HG03571 (cell line): ENCODE measurements at regions not wholly inside any gene's neighbourhood (a gene's known extent, or its start where the extent isn't known, plus 50 kb on each side); places are given as distances from the start of the nearest gene placed in this dataset.

ENCODE experiments used
- ATAC-seq: cut with Tn5 transposase; IDR thresholded peaks from one replicate; pipeline ENCODE4 v1.9.1; 2021; ENCODE audit not compliant: unreplicated experiment

DNA sequence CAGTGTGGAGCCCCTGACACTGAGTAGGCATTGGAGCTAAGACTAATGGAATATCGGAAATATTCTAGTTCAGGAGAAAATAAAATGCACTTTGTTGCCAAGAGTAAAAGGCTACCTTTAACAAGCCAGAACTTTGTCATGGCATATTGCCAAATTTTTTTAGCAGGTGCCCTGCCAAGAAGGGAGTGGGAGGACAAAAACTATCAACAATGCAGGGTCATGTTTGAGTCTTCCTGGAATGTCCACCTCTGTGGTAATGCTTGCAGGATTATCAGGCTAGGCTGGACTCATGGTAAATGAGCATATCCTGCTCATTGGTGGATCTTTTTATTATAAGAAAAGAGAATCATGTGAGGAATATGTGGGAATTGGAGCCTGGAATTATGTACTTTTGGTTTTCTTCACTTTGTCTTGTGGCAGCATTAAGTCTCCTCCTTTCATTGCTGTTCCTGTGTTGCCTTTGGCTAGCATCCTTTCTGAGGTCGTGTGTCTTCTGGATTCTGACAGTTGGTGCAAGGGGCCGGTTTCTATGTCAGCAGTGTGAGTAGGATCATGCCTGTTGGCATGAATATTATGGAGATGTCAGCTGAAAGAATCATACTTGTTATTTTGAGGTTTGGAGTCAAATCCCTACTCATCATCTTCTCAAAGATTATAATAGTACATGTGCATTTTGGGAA is 122.9 kb upstream of the SPRY2 start:
- no peak for ATAC-seq

- no peak for ATAC-seq
Measured at GRCh38 chr13:80462567-80462966, 121.6 kb upstream of the SPRY2 start.

DNA sequence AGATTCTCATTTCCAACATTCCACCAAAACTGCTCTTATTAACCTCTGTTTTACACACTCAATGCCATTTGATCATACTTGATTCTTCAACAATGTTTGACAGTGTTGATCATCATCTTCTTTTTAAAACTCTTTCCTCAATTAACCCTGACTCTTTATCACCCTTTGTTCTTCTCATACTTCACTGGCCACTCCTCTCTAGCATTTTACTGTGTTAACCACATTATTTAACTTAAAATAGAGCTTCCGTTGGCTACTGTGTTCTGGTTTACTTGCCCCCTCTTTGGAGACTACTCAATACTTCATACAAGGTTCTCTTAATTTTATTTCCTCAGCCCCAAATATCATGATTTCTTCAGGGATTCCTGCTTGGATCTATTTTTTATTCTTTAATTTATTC is 121.1 kb upstream of the SPRY2 start:
- no peak for ATAC-seq

- ATAC-seq, result no peak
Measured at GRCh38 chr13:80458543-80458942, 117.6 kb upstream of the SPRY2 start.

- peak; percentile 61 for ATAC-seq
Measured at GRCh38 chr13:80454245-80454644, 113.3 kb upstream of the SPRY2 start.

DNA sequence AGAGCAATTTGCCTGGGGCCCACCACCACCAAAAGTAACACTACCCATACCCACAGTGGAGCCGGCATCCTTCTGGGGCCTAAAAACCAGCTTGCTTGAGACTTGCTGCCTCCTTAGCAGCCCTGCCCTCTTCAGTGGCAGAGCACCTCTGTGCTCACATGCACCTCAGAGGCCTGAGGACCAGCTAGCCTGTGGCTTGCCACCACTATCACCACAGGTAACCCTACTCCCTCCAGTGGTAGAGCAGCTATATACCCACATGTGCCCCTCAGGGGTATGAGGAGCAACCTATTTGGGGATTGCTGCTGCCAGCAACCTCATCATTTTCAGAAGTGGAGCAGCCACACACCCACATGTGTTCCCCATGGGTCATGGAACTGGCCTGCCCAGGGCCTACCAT is 111.4 kb upstream of the SPRY2 start:
- ATAC-seq, result no peak

- ATAC-seq, result no peak
Measured at GRCh38 chr13:80451641-80452040, 110.7 kb upstream of the SPRY2 start.

GRCh38 chr13:80450386-80450785 is 109.5 kb upstream of the SPRY2 start:
- no peak for ATAC-seq

DNA sequence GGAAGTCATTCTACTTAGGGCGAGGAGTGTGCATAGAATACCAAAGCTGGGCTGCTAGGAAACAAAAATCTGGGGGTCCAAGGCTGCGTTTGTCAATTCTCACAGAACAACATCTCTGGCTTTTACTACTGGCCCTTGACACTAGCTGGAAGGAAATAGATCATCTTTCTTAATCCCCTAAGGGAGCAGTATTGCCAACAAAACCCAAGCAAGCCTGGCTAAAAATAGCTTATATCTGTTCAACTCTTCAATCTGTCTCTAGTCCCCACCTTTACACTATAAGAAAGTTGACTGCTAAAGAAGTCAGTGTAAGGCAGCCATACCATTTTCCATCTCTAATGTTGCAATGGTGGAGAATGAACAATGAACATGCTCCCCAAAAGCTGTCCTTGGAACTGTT is 107.8 kb upstream of the SPRY2 start:
- no peak for ATAC-seq

DNA sequence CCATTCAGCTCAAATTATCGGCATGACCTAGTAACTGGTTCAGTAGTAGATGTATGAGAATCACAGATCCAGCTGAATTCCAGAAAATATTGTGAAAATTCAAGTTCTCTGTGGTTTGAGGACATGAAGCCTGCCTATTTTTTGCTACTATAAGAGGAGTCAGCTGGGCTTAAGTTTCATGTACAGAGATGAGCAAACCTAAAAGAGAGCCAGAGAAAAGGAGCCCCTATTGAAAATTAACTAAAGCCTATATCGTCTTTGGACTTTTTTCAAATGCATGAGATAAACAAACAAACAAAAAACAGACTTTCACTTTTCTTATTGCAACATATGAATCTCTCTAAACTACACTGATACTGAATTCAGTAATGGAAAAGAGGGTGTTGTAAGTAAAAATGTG is 106.8 kb upstream of the SPRY2 start:
- ATAC-seq, result no peak

GRCh38 chr13:80444240-80445015 is 103.5 kb upstream of the SPRY2 start:
- ATAC-seq, result no peak

GRCh38 chr13:80442609-80443008 is 101.7 kb upstream of the SPRY2 start:
- no peak for ATAC-seq

DNA sequence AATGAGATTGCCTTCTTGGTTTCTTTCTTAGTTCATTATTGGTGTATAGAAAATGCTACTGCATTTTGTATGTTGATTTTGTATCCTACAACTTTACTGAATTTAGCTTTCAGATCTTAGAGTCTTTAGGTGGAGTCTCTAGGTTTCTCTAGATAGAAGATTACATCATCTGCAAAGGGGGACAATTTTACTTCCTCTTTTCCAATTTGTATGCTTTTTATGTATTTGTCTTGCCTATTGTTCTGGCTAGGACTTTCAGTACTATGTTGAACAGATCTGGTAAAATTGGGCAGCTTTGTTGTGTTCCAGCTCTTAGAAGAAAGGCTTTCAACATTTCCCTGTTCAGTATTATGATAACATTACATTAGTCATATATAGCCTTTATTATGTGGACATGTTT is 101.0 kb upstream of the SPRY2 start:
- ATAC-seq, result no peak

- ATAC-seq, result no peak
Measured at GRCh38 chr13:80438521-80438920, 97.6 kb upstream of the SPRY2 start.

DNA sequence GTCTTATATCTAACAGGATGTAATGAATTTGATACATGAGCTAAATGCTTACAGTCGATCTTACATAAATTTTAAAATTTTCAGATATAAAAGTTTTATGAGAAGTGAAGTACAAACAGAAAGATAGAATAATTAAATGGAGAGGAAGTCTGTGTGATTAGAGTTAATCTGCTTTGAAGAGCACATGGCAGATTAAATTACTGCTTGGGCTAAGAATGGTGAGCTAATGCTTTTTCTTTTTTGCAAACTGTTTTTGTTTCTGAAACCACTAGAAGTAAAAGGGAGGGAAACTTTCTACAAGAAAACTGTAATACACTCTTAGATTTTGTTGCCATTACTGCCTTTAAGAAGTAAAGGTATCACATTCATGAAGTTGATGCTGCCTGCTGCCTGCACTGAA is 96.3 kb upstream of the SPRY2 start:
- no peak for ATAC-seq

DNA sequence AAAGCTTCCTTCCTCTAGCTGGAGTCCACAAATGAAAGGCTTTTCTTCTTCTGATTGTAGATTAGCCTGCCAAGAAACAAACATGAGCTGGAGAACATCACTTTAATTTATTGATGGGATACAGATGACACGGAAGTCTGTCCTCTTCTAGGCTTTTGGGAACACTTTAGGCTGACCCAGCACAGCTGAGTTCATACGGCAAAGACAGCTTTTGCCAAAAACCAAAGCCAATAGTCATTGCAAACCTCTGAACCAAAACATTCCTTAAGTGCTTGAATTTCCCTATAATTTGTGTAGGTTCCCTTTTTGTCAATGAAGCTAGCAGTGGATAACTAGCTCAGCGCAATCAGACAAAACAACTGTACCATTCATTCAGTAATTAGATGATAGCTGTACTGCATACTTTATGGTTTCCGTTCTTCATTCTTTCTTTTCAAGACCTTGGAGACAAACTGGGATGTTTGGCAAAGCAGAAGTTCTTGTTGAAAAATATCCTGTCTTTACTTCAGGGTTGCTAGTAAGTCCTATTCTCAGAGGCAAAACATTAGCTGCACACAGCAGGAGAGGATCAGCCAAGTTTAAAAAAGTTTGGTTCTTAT is 95.7 kb upstream of the SPRY2 start:
- ATAC-seq, result no peak

DNA sequence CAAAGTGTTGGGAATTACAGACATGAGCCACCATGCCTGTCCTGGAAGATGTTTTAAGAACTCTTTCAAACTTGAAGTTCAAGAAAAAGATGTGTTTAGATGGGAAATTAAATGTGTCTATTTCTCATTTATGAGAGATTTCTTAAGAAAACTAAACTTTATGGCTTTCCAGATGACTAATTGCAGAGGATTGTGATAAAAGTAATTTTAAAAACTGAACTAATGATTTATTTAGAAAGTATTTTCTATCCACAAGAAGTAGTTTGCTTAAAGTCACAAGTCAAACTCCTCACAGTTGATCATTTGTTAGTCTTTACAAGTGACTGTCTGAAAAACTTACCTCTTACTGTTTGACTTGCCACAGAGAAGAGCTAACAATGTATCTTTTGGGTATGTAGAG is 89.6 kb upstream of the SPRY2 start:
- ATAC-seq, result no peak

DNA sequence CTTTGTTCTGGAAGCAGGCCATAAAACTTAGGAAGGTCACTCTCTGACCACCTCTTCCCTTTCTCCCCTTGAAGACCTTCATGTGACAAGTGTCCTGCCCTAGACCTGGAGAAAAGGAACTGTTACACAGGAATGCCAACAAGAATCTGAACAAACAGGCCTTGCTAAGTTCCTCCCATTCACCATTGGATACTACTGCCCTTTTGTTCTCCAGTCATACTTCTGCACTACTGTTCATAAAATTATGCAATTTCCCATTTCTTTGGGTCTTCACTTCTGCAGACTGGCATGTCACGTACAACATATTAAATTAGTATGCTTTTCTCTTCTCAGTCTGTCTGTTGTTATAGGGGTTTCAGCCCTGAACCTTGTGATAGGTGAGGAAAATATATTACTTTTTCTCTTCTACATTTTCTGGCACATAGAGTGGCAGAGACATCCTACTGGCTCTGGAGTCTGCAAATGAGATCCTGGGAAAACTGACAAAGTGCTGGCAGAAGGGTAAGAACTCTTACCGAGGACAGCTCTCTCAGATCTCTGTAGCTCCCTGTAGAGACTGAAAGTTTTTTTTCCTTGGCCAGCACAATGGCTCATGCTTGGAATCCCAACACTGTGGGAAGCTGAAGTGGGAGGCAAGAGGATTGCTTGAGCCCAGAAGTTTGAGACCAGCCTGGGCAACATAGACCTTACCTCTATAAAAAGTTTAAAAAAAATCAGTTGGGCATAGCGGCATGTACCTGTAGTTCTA is 87.6 kb upstream of the SPRY2 start:
- no peak for ATAC-seq

- ATAC-seq, result no peak
Measured at GRCh38 chr13:80419416-80419815, 78.5 kb upstream of the SPRY2 start.

GRCh38 chr13:80413611-80414010 is 72.7 kb upstream of the SPRY2 start:
- ATAC-seq, result no peak

- no peak for ATAC-seq
Measured at GRCh38 chr13:80408270-80408669, 67.3 kb upstream of the SPRY2 start.
